Adrenal gland (tissue), 9 donors: ENCODE measurements at regions not wholly inside any gene's neighbourhood (a gene's known extent, or its start where the extent isn't known, plus 50 kb on each side); places are given as distances from the start of the nearest gene placed in this dataset.

ENCODE experiments used
- DNase-seq, 7 donors: peaks; one replicate each; pipeline ENCODE4 v3.0.0-alpha.2; 2019 to 2020
- H3K27ac ChIP-seq, 5 donors: fragments of 200-600 bp; sonication (generic) in 4 of 5; 1 replicate in 3 of 5; 2 replicates in 2 of 5; pipeline versions ENCODE4 v1.5.1 to v1.8.0; 2016 to 2020; ENCODE audit warnings: mild to moderate bottlenecking in 1 of 5
- H3K27me3 ChIP-seq: fragments of 200-600 bp; 2 replicates; pipeline ENCODE4 v1.8.0; 2021
- H3K36me3 ChIP-seq, 2 donors: fragments of 200-600 bp; replicated peaks in 1 of 2; 1 replicate in 1 of 2; 2 replicates in 1 of 2; pipeline versions ENCODE4 v1.5.1 to v1.8.0; 2018 to 2022
- H3K4me1 ChIP-seq, 2 donors: fragments of 200-600 bp; replicated peaks in 1 of 2; 1 replicate in 1 of 2; 2 replicates in 1 of 2; pipeline versions ENCODE4 v1.5.1 to v1.8.0; 2018 to 2021
- H3K4me3 ChIP-seq, 4 donors: fragments of 200-600 bp; sonication (generic) in 3 of 4; one replicate each; pipeline ENCODE4 v1.5.1; 2016 to 2018
- H3K9me3 ChIP-seq, 3 donors: fragments of 200-600 bp; sonication (generic) in 1 of 3; replicated peaks in 1 of 3; 1 replicate in 2 of 3; 2 replicates in 1 of 3; pipeline versions ENCODE4 v1.5.1 to v1.8.0; 2016 to 2021
- CTCF ChIP-seq, 6 experiments: fragments of 450-650 bp in 4 of 6; fragments of 200-600 bp in 2 of 6; sonication (generic) in 1 of 6; IDR thresholded peaks; 1 replicate in 5 of 6; 2 replicates in 1 of 6; pipeline versions ENCODE4 v1.5.1 to v1.8.0; 2016 to 2021; ENCODE audit warnings: antibody characterized with exemption in 6 of 6, mild to moderate bottlenecking in 2 of 6, moderate library complexity in 1 of 6
- POLR2A ChIP-seq, 2 donors: fragments of 450-650 bp; IDR thresholded peaks; one replicate each; pipeline ENCODE4 v1.6.1; 2017; ENCODE audit warnings: antibody characterized with exemption in 2 of 2, mild to moderate bottlenecking in 2 of 2, moderate library complexity in 1 of 2
- WGBS, 4 donors: extraction: QIAGEN DNeasy Blood & Tissue Kit in 2 of 4; methylation state at CpG; one replicate each; pipeline versions ENCODE4 v1.1.5 to v1.1.7; 2013 to 2017; 5-methylcytosine and 5-hydroxymethylcytosine counted together
- intact Hi-C, 2 donors: fragments of 100-400 bp; cut with DNase I; formaldehyde crosslinking; loops; one replicate each; pipeline versions ENCODE4 v1.14.1 to v1.15.0; 2022 to 2023
- donor health status: healthy with polysubstance abuse.
- donor health status: Bipolar disorder and iron deficiency.
- donor health status: DM: yes; HTN: yes; CAD: no.
- donor health status: DM: no; HTN: no; CAD: no.
- donor health status: DM: no; HTN: no; CAD: no.

GRCh38 chr4:135281230-135281629 is 1079.6 kb upstream of the PABPC4L start:
- H3K27ac ChIP-seq, result no peak overlapping the region
- no peaks in the 10 kb centered on the region for H3K36me3 ChIP-seq
- 82 to 94% (median 89%) methylated on average over 3 of the region's 3 CpGs for WGBS, 4 donors
- TF ChIP-seq CTCF (IDR thresholded peaks at IDR 0.05), result no peak
- no peak for TF ChIP-seq POLR2A (IDR thresholded peaks at IDR 0.05)
- intact Hi-C loops, result no loop called here
- no peak for DNase-seq
- no peaks in the 10 kb centered on the region for H3K9me3 ChIP-seq
- no peak overlapping the region for H3K4me3 ChIP-seq
- H3K27me3 ChIP-seq, result no peaks in the 10 kb centered on the region
- no peaks in the 10 kb centered on the region for H3K4me1 ChIP-seq

- Histone ChIP-seq H3K4me1 (no peaks in the 10 kb centered on the region), H3K4me3 (no peak overlapping the region), H3K9me3 (no peaks in the 10 kb centered on the region), H3K27me3 (no peaks in the 10 kb centered on the region), H3K27ac (no peak overlapping the region), H3K36me3 (no peaks in the 10 kb centered on the region)
- intact Hi-C loops, result no loop called here
- no peak for DNase-seq
- TF ChIP-seq POLR2A (IDR thresholded peaks at IDR 0.05) (no peak), CTCF (IDR thresholded peaks at IDR 0.05) (no peak)
- 70 to 92% (median 74%) methylated on average over 2 of the region's 2 CpGs for WGBS, 4 donors
These were observed 1076.4 kb upstream of the PABPC4L start for GRCh38 chr4:135277980-135278315.

- TF ChIP-seq CTCF (IDR thresholded peaks at IDR 0.05), result no peak
- TF ChIP-seq POLR2A (IDR thresholded peaks at IDR 0.05), result no peak
- Histone ChIP-seq H3K27me3 (no peaks in the 10 kb centered on the region), H3K4me3 (no peak overlapping the region), H3K36me3 (no peaks in the 10 kb centered on the region), H3K9me3 (no peaks in the 10 kb centered on the region), H3K4me1 (no peaks in the 10 kb centered on the region), H3K27ac (no peak overlapping the region)
- DNase-seq, result no peak
- intact Hi-C loops, result no loop called here
- 78 to 83% (median 79%) methylated on average over 5 of the region's 5 CpGs for WGBS, 4 donors
These were observed 1075.7 kb upstream of the PABPC4L start for GRCh38 chr4:135277068-135277979.

GRCh38 chr4:135274416-135274815 is 1072.8 kb upstream of the PABPC4L start:
- no peak overlapping the region for H3K4me3 ChIP-seq
- intact Hi-C loops, result no loop called here
- no peaks in the 10 kb centered on the region for H3K27me3 ChIP-seq
- H3K4me1 ChIP-seq, result no peaks in the 10 kb centered on the region
- H3K27ac ChIP-seq, result no peak overlapping the region
- WGBS, 4 donors, result 35 to 46% (median 42%) methylated on average over 1 of the region's 1 CpG
- no peak for TF ChIP-seq POLR2A (IDR thresholded peaks at IDR 0.05)
- no peak for TF ChIP-seq CTCF (IDR thresholded peaks at IDR 0.05)
- H3K9me3 ChIP-seq, result no peaks in the 10 kb centered on the region
- H3K36me3 ChIP-seq, result no peaks in the 10 kb centered on the region
- DNase-seq, result no peak
